PC-9 (cell line): ENCODE measurements at regions not wholly inside any gene's neighbourhood (a gene's known extent, or its start where the extent isn't known, plus 50 kb on each side); places are given as distances from the start of the nearest gene placed in this dataset.

ENCODE experiments used
- EZH2 ChIP-seq: fragments of 200-600 bp; sonication (generic); IDR thresholded peaks from 2 replicates; pipeline ENCODE4 v1.8.0; 2017; ENCODE audit warnings: antibody characterized with exemption, low read depth
- TF ChIP-seq, protein P1 (sequence below): fragments of 200-600 bp; sonication (generic); conservative IDR thresholded peaks from 2 replicates; pipeline ENCODE4 v1.6.1; 2017; ENCODE audit warnings: mixed run types, antibody characterized with exemption, mild to moderate bottlenecking, moderate library complexity

- TF ChIP-seq, protein P1, sequence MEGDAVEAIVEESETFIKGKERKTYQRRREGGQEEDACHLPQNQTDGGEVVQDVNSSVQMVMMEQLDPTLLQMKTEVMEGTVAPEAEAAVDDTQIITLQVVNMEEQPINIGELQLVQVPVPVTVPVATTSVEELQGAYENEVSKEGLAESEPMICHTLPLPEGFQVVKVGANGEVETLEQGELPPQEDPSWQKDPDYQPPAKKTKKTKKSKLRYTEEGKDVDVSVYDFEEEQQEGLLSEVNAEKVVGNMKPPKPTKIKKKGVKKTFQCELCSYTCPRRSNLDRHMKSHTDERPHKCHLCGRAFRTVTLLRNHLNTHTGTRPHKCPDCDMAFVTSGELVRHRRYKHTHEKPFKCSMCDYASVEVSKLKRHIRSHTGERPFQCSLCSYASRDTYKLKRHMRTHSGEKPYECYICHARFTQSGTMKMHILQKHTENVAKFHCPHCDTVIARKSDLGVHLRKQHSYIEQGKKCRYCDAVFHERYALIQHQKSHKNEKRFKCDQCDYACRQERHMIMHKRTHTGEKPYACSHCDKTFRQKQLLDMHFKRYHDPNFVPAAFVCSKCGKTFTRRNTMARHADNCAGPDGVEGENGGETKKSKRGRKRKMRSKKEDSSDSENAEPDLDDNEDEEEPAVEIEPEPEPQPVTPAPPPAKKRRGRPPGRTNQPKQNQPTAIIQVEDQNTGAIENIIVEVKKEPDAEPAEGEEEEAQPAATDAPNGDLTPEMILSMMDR, result no peak
- no peak for TF ChIP-seq EZH2
Measured at GRCh38 chr12:107386569-107386968, 293.2 kb upstream of the CRY1 start.
